Fibroblast of lung (primary cell): ENCODE measurements at regions not wholly inside any gene's neighbourhood (a gene's known extent, or its start where the extent isn't known, plus 50 kb on each side); places are given as distances from the start of the nearest gene placed in this dataset.

Experiments
- DNase-seq, 2 donors: peaks; one replicate each; pipeline versions ENCODE4 v3.0.0 to v3.0.0-alpha.2; 2010; ENCODE audit warnings: low read depth in 2 of 2
- H2AFZ ChIP-seq: 2 replicates; pipeline ENCODE4 v1.5.1; 2012; ENCODE audit warnings: low read length, control low read depth, inconsistent platforms
- H3K27ac ChIP-seq: 2 replicates; pipeline ENCODE4 v1.5.1; 2011; ENCODE audit warnings: low read length, control low read depth; ENCODE audit not compliant: insufficient read depth
- H3K27me3 ChIP-seq: 2 replicates; pipeline ENCODE4 v1.5.1; 2011; ENCODE audit warnings: mild to moderate bottlenecking, low read length; ENCODE audit not compliant: control insufficient read depth, insufficient read depth
- H3K36me3 ChIP-seq: 2 replicates; pipeline ENCODE4 v1.5.1; 2011; ENCODE audit warnings: low read length; ENCODE audit not compliant: control insufficient read depth, insufficient read depth
- H3K4me1 ChIP-seq: 2 replicates; pipeline ENCODE4 v1.5.1; 2011; ENCODE audit warnings: low read length; ENCODE audit not compliant: control insufficient read depth, insufficient read depth; ENCODE audit errors: extremely low read depth
- H3K4me2 ChIP-seq: 2 replicates; pipeline ENCODE4 v1.5.1; 2011; ENCODE audit warnings: low read length, control low read depth; ENCODE audit not compliant: insufficient read depth; ENCODE audit errors: extremely low read depth
- H3K4me3 ChIP-seq, 4 experiments: fragments of 200-600 bp in 1 of 4; sonication (generic) in 1 of 4; replicated peaks in 1 of 4; 2 replicates each; pipeline ENCODE4 v1.5.1; 2011 to 2016; ENCODE audit warnings: low read length in 4 of 4, low read depth in 3 of 4, mild to moderate bottlenecking in 3 of 4, control low read depth in 2 of 4, inconsistent platforms in 1 of 4, mixed read lengths in 1 of 4; ENCODE audit not compliant: insufficient read depth in 1 of 4; ENCODE audit errors: control extremely low read depth in 1 of 4
- H3K79me2 ChIP-seq: 2 replicates; pipeline ENCODE4 v1.5.1; 2012; ENCODE audit warnings: mild to moderate bottlenecking, low read length, inconsistent platforms; ENCODE audit not compliant: control insufficient read depth, insufficient read depth
- H3K9ac ChIP-seq: 2 replicates; pipeline ENCODE4 v1.5.1; 2011; ENCODE audit warnings: mild to moderate bottlenecking, low read length, control low read depth; ENCODE audit not compliant: insufficient read depth
- H3K9me3 ChIP-seq: 2 replicates; pipeline ENCODE4 v1.5.1; 2012; ENCODE audit warnings: low read depth, low read length; ENCODE audit not compliant: control insufficient read depth, insufficient read depth
- H4K20me1 ChIP-seq: 2 replicates; pipeline ENCODE4 v1.5.1; 2011; ENCODE audit warnings: low read length; ENCODE audit not compliant: control insufficient read depth, insufficient read depth; ENCODE audit errors: extremely low read depth
- EZH2 ChIP-seq: IDR thresholded peaks from 2 replicates; pipeline ENCODE4 v1.5.1; 2012; ENCODE audit warnings: low read length, control low read depth, mild to moderate bottlenecking; ENCODE audit errors: missing control alignments
- TF ChIP-seq, protein P1 (sequence below), 2 donors: IDR thresholded peaks in 1 of 2; conservative IDR thresholded peaks in 1 of 2; 1 replicate in 1 of 2; 2 replicates in 1 of 2; pipeline ENCODE4 v1.5.1; 2011 to 2012; ENCODE audit warnings: low read length in 2 of 2, control low read depth in 1 of 2, inconsistent platforms in 1 of 2, low read depth in 1 of 2, mild to moderate bottlenecking in 1 of 2

DNA sequence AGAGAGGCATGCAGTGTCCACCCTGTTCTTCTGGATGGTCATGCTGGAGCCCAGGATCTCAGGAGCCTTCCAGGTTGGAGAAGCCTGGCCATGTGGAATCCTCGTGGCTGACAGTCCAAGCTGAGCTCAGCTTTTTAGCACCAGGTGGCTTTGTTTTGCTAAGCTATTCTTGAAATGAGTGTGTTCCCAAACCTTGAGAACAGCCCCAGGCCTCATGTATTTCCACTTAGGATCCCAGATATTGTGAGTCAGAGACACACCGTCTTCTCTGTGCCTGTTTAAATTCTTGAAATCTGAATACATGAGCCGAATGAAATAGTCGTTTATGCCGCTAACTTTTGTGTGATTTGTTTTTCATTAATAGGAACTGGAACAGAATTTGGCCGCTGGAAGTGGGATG is 61.2 kb downstream of the IRX2 start:
- H3K27me3 ChIP-seq: no peaks in the 10 kb centered on the region
- no peaks in the 10 kb centered on the region for H4K20me1 ChIP-seq
- H3K4me1 ChIP-seq: no peaks in the 10 kb centered on the region
- no peak overlapping the region for H3K4me2 ChIP-seq
- no peak overlapping the region for H3K9ac ChIP-seq
- no peak overlapping the region for H3K4me3 ChIP-seq
- TF ChIP-seq, protein P1, sequence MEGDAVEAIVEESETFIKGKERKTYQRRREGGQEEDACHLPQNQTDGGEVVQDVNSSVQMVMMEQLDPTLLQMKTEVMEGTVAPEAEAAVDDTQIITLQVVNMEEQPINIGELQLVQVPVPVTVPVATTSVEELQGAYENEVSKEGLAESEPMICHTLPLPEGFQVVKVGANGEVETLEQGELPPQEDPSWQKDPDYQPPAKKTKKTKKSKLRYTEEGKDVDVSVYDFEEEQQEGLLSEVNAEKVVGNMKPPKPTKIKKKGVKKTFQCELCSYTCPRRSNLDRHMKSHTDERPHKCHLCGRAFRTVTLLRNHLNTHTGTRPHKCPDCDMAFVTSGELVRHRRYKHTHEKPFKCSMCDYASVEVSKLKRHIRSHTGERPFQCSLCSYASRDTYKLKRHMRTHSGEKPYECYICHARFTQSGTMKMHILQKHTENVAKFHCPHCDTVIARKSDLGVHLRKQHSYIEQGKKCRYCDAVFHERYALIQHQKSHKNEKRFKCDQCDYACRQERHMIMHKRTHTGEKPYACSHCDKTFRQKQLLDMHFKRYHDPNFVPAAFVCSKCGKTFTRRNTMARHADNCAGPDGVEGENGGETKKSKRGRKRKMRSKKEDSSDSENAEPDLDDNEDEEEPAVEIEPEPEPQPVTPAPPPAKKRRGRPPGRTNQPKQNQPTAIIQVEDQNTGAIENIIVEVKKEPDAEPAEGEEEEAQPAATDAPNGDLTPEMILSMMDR (conservative IDR thresholded peaks at IDR 0.05 in 1 of 2, IDR thresholded peaks at IDR 0.05 in 1 of 2; ENCODE audit: low read depth in 1 of 2, low read length in 2 of 2): no peak
- no peak for TF ChIP-seq EZH2
- no peaks in the 10 kb centered on the region for H3K36me3 ChIP-seq
- DNase-seq: no peak
- no peak overlapping the region for H2AFZ ChIP-seq
- no peak overlapping the region for H3K27ac ChIP-seq
- no peaks in the 10 kb centered on the region for H3K79me2 ChIP-seq
- no peaks in the 10 kb centered on the region for H3K9me3 ChIP-seq

DNA sequence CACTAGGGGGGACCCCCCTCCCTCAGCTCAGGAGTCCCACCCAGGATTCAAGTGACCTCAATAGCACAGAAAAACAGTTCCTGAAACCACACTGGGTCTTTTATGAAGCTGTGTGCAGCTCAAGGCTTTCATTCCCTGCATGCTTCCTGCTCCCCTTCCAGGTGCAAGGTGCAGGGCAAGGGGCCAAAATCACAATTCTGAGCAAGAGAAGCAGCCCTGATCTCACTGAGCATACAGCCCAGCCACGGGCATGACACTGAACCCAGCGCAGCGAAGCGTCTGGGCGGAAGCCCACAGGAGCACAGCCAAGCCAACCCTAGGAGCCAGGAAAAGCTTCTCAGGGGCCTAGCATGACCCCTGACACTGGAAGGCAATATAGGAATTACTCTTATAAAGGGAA is 62.9 kb downstream of the IRX2 start:
- DNase-seq: no peak
- H3K4me2 ChIP-seq: no peak overlapping the region
- no peak overlapping the region for H3K27ac ChIP-seq
- H3K36me3 ChIP-seq: no peaks in the 10 kb centered on the region
- H3K9ac ChIP-seq: no peak overlapping the region
- no peaks in the 10 kb centered on the region for H3K4me1 ChIP-seq
- H3K9me3 ChIP-seq: no peaks in the 10 kb centered on the region
- no peak overlapping the region for H2AFZ ChIP-seq
- no peaks in the 10 kb centered on the region for H3K27me3 ChIP-seq
- TF ChIP-seq, protein P1 (conservative IDR thresholded peaks at IDR 0.05 in 1 of 2, IDR thresholded peaks at IDR 0.05 in 1 of 2; ENCODE audit: low read depth in 1 of 2, low read length in 2 of 2): no peak
- no peak for TF ChIP-seq EZH2
- no peaks in the 10 kb centered on the region for H3K79me2 ChIP-seq
- H3K4me3 ChIP-seq: no peak overlapping the region
- no peaks in the 10 kb centered on the region for H4K20me1 ChIP-seq

DNA sequence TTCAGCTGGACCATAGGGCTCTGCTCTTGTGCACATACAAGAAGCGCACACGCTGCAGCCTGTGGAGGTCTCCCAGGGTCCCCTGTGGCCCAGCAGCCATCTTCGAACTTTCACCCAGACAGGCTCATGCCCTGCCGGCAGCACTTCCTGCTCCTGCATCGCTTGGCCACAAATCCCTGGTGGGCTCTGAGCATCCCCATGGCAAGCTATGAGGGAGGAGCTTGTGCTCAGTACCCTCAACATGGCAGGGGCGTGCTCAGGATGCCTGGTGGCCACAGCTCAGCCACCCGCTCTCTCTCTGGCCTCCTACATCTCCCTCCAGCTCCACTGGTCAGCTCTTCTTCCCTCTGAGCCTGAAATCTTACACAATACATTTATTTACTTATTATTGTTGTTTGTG is 63.7 kb downstream of the IRX2 start:
- H3K4me2 ChIP-seq: no peak overlapping the region
- H3K9me3 ChIP-seq: no peaks in the 10 kb centered on the region
- H3K27ac ChIP-seq: no peak overlapping the region
- no peak for TF ChIP-seq EZH2
- TF ChIP-seq, protein P1 (conservative IDR thresholded peaks at IDR 0.05 in 1 of 2, IDR thresholded peaks at IDR 0.05 in 1 of 2; ENCODE audit: low read depth in 1 of 2, low read length in 2 of 2): no peak
- no peaks in the 10 kb centered on the region for H4K20me1 ChIP-seq
- no peak overlapping the region for H3K4me3 ChIP-seq
- no peaks in the 10 kb centered on the region for H3K79me2 ChIP-seq
- no peaks in the 10 kb centered on the region for H3K36me3 ChIP-seq
- H3K27me3 ChIP-seq: no peaks in the 10 kb centered on the region
- no peak overlapping the region for H3K9ac ChIP-seq
- H3K4me1 ChIP-seq: no peaks in the 10 kb centered on the region
- no peak overlapping the region for H2AFZ ChIP-seq
- no peak for DNase-seq
